ENCODE measurements at regions not wholly inside any gene's neighbourhood (a gene's known extent, or its start where the extent isn't known, plus 50 kb on each side); places are given as distances from the start of the nearest gene placed in this dataset.

GRCh38 chr6:61614119-61614518, 671.9 kb downstream of the KHDRBS2 start:
- ChIA-PET POLR2A (no interaction called here), CTCF (no interaction called here)
- Histone ChIP-seq H3K36me3 (ENCODE audit: control insufficient read depth in 2 of 2, extremely low read depth in 1 of 2, insufficient read depth in 2 of 2, low read length in 2 of 2) (no peaks in the 10 kb centered on the region), H3K27ac (ENCODE audit: insufficient read depth, low read depth, low read length) (no peak overlapping the region), H3K79me2 (ENCODE audit: control insufficient read depth, insufficient read depth, low read length) (no peaks in the 10 kb centered on the region), H3K27me3 (ENCODE audit: control insufficient read depth in 2 of 2, insufficient read depth in 2 of 2, low read length in 2 of 2) (no peaks in the 10 kb centered on the region), H3K9me3 (replicated peaks; ENCODE audit: control insufficient read depth, insufficient read depth, low read length) (no peaks in the 10 kb centered on the region), H3K4me3 (replicated peaks in 1 of 3; ENCODE audit: insufficient read depth in 1 of 3, low read depth in 1 of 3, low read length in 3 of 3) (no peak overlapping the region), H3K9me1 (replicated peaks; ENCODE audit: control insufficient read depth, extremely low read depth, insufficient read depth, low read length) (no peaks in the 10 kb centered on the region), H3K4me2 (ENCODE audit: insufficient read depth, low read length) (no peak overlapping the region), H3K4me1 (ENCODE audit: control insufficient read depth, extremely low read depth, insufficient read depth, low read length) (no peaks in the 10 kb centered on the region), H2AFZ (ENCODE audit: low read depth, low read length) (no peak overlapping the region), H4K20me1 (replicated peaks; ENCODE audit: control insufficient read depth, extremely low read depth, insufficient read depth, low read length) (no peaks in the 10 kb centered on the region), H3K9ac (replicated peaks; ENCODE audit: extremely low read depth, insufficient read depth, low read length) (no peak overlapping the region)
- DNase-seq (ENCODE audit: low read depth, low spot score) (no peak), FAIRE-seq (no peak)
- no TSS peak for BruUV-seq (replicated peaks)
- TF ChIP-seq JUN (IDR thresholded peaks at IDR 0.05; ENCODE audit: borderline replicate concordance, insufficient read depth, insufficient read length, low read depth) (no peak), MAX (IDR thresholded peaks at IDR 0.05; ENCODE audit: insufficient read depth, insufficient read length) (no peak), MYC (IDR thresholded peaks at IDR 0.05; ENCODE audit: low read depth, low read length) (no peak), GATA2 (IDR thresholded peaks at IDR 0.05; ENCODE audit: insufficient read depth, insufficient read length, low read depth, low read length) (no peak), POLR2AphosphoS5 (IDR thresholded peaks at IDR 0.05; ENCODE audit: insufficient read depth, low read depth, low read length) (no peak), POLR2A (IDR thresholded peaks at IDR 0.05; ENCODE audit: low read depth, low read length) (no peak), FOS (IDR thresholded peaks at IDR 0.05; ENCODE audit: borderline replicate concordance, insufficient read depth, low read length) (no peak), EZH2 (IDR thresholded peaks at IDR 0.05; ENCODE audit: borderline replicate concordance, low read depth, low read length, severe bottlenecking) (no peak), CTCF (IDR thresholded peaks at IDR 0.05; ENCODE audit: extremely low read depth in 1 of 2, insufficient read depth in 1 of 2, low read depth in 1 of 2, low read length in 2 of 2) (no peak)
- intact Hi-C loops (cut with micrococcal nuclease) (no loop called here), dilution Hi-C loops (cut with MboI; ENCODE audit: extremely low pct_ligation_motif_present, low sequenced_read_pairs) (no loop called here)
